GM12878 (cell line): ENCODE measurements at regions not wholly inside any gene's neighbourhood (a gene's known extent, or its start where the extent isn't known, plus 50 kb on each side); places are given as distances from the start of the nearest gene placed in this dataset.

ENCODE experiments used
- ATAC-seq: fragments of 200-7000 bp; cut with Tn5 transposase; 3 replicates; pipeline ENCODE4 v1.9.1; 2020; ENCODE audit warnings: mild to moderate bottlenecking, moderate library complexity
- BruUV-seq: library from RNA; stranded (reverse); fragments of 400-500 nt; replicated peaks from 2 replicates; lab custom pipeline; 2021; lab: Mats Ljungman, UMichigan
- CTCF ChIA-PET: fragments of 300-600 bp; sonication (Branson Sonifier 250); formaldehyde crosslinking; extraction: SDS; loops from one replicate; lab custom pipeline; 2021; ENCODE audit warnings: inconsistent platforms; lab: Yijun Ruan, JAX
- POLR2A ChIA-PET: fragments of 350-600 bp; formaldehyde crosslinking; extraction: SDS; loops from one replicate; lab custom pipeline; 2021; ENCODE audit warnings: inconsistent platforms; lab: Charles Lee
- RAD21 ChIA-PET: fragments of 300-600 bp; sonication (Branson Sonifier 250); formaldehyde crosslinking; loops from one replicate; lab custom pipeline; 2023; ENCODE audit warnings: antibody characterized with exemption; ENCODE audit not compliant: unreplicated experiment; lab: Charles Lee
- SMC1A ChIA-PET: fragments of 300-600 bp; sonication (Branson Sonifier 250); formaldehyde crosslinking; loops from one replicate; lab custom pipeline; 2023; ENCODE audit not compliant: unreplicated experiment, uncharacterized antibody; lab: Charles Lee
- DNase-seq: peaks from one replicate; pipeline ENCODE4 v3.0.0-alpha.2; 2011; ENCODE audit warnings: low read depth, low spot score
- FAIRE-seq: peaks from 3 replicates; lab custom pipeline; 2011; peaks lifted over from hg19 to GRCh38; lab: Jason Lieb, UNC
- H2AFZ ChIP-seq: 2 replicates; pipeline ENCODE4 v1.6.0; 2011; ENCODE audit warnings: low read depth, low read length, control low read depth; ENCODE audit not compliant: control insufficient read depth
- H3K27ac ChIP-seq: 2 replicates; pipeline ENCODE4 v1.5.1; 2011; ENCODE audit warnings: control low read depth; ENCODE audit not compliant: control insufficient read depth, insufficient read depth
- H3K27me3 ChIP-seq, 2 experiments: replicated peaks in 1 of 2; 2 replicates each; pipeline versions ENCODE4 v1.6.0 to v1.6.1; 2011; ENCODE audit warnings: low read length in 1 of 2; ENCODE audit not compliant: control insufficient read depth in 2 of 2, insufficient read depth in 2 of 2
- H3K36me3 ChIP-seq, 2 experiments: 2 replicates each; pipeline ENCODE4 v1.5.1; 2011; ENCODE audit warnings: low read length in 1 of 2; ENCODE audit not compliant: control insufficient read depth in 2 of 2, insufficient read depth in 2 of 2
- H3K4me1 ChIP-seq: 2 replicates; pipeline ENCODE4 v1.6.1; 2011; ENCODE audit warnings: mild to moderate bottlenecking, low read length, moderate library complexity, mixed read lengths; ENCODE audit not compliant: control insufficient read depth, insufficient read depth
- H3K4me2 ChIP-seq: 2 replicates; pipeline ENCODE4 v1.6.0; 2011; ENCODE audit warnings: control low read depth; ENCODE audit not compliant: control insufficient read depth, insufficient read depth
- H3K4me3 ChIP-seq: fragments of 200-600 bp; sonication (generic); 2 replicates; pipeline ENCODE4 v1.5.1; 2016
- H3K79me2 ChIP-seq: 2 replicates; pipeline ENCODE4 v1.6.0; 2011; ENCODE audit warnings: low read length; ENCODE audit not compliant: control insufficient read depth, insufficient read depth
- H3K9ac ChIP-seq: 2 replicates; pipeline ENCODE4 v1.8.0; 2011; ENCODE audit warnings: low read length, control low read depth, mixed read lengths; ENCODE audit not compliant: control insufficient read depth, insufficient read depth
- H3K9me3 ChIP-seq: replicated peaks from 3 replicates; pipeline ENCODE4 v1.5.1; 2011; ENCODE audit warnings: mild to moderate bottlenecking, low read length; ENCODE audit not compliant: control insufficient read depth, insufficient read depth
- H4K20me1 ChIP-seq: 2 replicates; pipeline ENCODE4 v1.6.0; 2011; ENCODE audit not compliant: control insufficient read depth, insufficient read depth
- BHLHE40 ChIP-seq, 2 experiments: fragments of 450-650 bp in 1 of 2; IDR thresholded peaks; 2 replicates each; pipeline ENCODE4 v1.6.1; 2011 to 2017; ENCODE audit warnings: low read depth in 2 of 2, borderline replicate concordance in 1 of 2, improper control_type of control experiment in 1 of 2, low read length in 1 of 2, mild to moderate bottlenecking in 1 of 2
- BRCA1 ChIP-seq: IDR thresholded peaks from 2 replicates; pipeline ENCODE4 v1.6.1; 2011; ENCODE audit warnings: low read depth, low read length, improper control_type of control experiment
- CBX3 ChIP-seq: fragments of 200-600 bp; sonication (generic); IDR thresholded peaks from 2 replicates; pipeline ENCODE4 v1.6.1; 2016; ENCODE audit warnings: low read depth, borderline replicate concordance
- CREB1 ChIP-seq: IDR thresholded peaks from 2 replicates; pipeline ENCODE4 v1.6.1; 2012; ENCODE audit warnings: low read depth, mild to moderate bottlenecking, inconsistent platforms
- CREM ChIP-seq: IDR thresholded peaks from 2 replicates; pipeline ENCODE4 v1.6.1; 2014; ENCODE audit warnings: antibody characterized with exemption, low read depth
- E2F4 ChIP-seq: IDR thresholded peaks from 2 replicates; pipeline ENCODE4 v1.6.1; 2012; ENCODE audit warnings: low read depth, low read length, improper control_type of control experiment
- ELK1 ChIP-seq: IDR thresholded peaks from 2 replicates; pipeline ENCODE4 v1.6.1; 2012; ENCODE audit warnings: low read depth, low read length, improper control_type of control experiment
- EZH2 ChIP-seq: IDR thresholded peaks from 2 replicates; pipeline ENCODE4 v1.6.1; 2012; ENCODE audit warnings: low read depth, mild to moderate bottlenecking, control low read depth, inconsistent platforms, low read length, borderline replicate concordance; ENCODE audit not compliant: control insufficient read depth
- MEF2A ChIP-seq: IDR thresholded peaks from 2 replicates; pipeline ENCODE4 v1.6.1; 2011; ENCODE audit warnings: low read depth, mild to moderate bottlenecking, low read length, moderate library complexity; ENCODE audit not compliant: insufficient read depth
- SIN3A ChIP-seq: IDR thresholded peaks from 2 replicates; pipeline ENCODE4 v1.6.1; 2012; ENCODE audit warnings: low read depth, low read length, improper control_type of control experiment
- SUZ12 ChIP-seq: fragments of 200-600 bp; sonication (generic); IDR thresholded peaks from one replicate; pipeline ENCODE4 v1.6.1; 2018; ENCODE audit warnings: antibody characterized with exemption, mild to moderate bottlenecking; ENCODE audit not compliant: unreplicated experiment
- TCF3 ChIP-seq: IDR thresholded peaks from 2 replicates; pipeline ENCODE4 v1.6.1; 2012; ENCODE audit warnings: low read depth, mild to moderate bottlenecking, low read length, borderline replicate concordance; ENCODE audit not compliant: insufficient read depth
- ZNF384 ChIP-seq: IDR thresholded peaks from 2 replicates; pipeline ENCODE4 v1.6.1; 2012; ENCODE audit warnings: low read depth, mild to moderate bottlenecking, low read length, improper control_type of control experiment, borderline replicate concordance
- WGBS: methylation state at CpG from one replicate; pipeline ENCODE4 v1.1.6; 2016; ENCODE audit warnings: low lambda C conversion rate; ENCODE audit not compliant: insufficient replicate concordance, insufficient coverage; ENCODE audit errors: missing lambda C conversion rate; 5-methylcytosine and 5-hydroxymethylcytosine counted together
- in situ Hi-C: fragments of 300-500 bp; cut with MboI; formaldehyde crosslinking; loops from 9 replicates; pipeline ENCODE4 v1.14.3; 2018; ENCODE audit warnings: mixed read lengths
- intact Hi-C: fragments of 100-400 bp; cut with micrococcal nuclease; formaldehyde crosslinking; loops from one replicate; pipeline ENCODE4 v1.14.2; 2022; ENCODE audit not compliant: unreplicated experiment

GRCh38 chr10:129093641-129094040 lies 373.4 kb upstream of the MGMT start:
- Histone ChIP-seq H3K79me2 (no peaks in the 10 kb centered on the region), H2AFZ (no peak overlapping the region), H4K20me1 (no peaks in the 10 kb centered on the region), H3K36me3 (no peaks in the 10 kb centered on the region), H3K27me3 (no peaks in the 10 kb centered on the region), H3K4me3 (no peak overlapping the region), H3K9ac (no peak overlapping the region), H3K4me1 (no peaks in the 10 kb centered on the region), H3K9me3 (no peaks in the 10 kb centered on the region), H3K4me2 (no peak overlapping the region), H3K27ac (no peak overlapping the region)
- ChIA-PET RAD21 (no interaction called here), SMC1A (interaction anchor here (0.5 kb wide), 1 partner anchor 66 kb away, joined by 3 read pairs; no protein-coding TSS in a partner anchor), CTCF (no interaction called here), POLR2A (no interaction called here)
- in situ Hi-C loops (no loop called here), intact Hi-C loops (no loop called here)
- FAIRE-seq = no peak
- WGBS = 31% methylated on average over 8 of the region's 8 CpGs
- no TSS peak for BruUV-seq
- no peak for DNase-seq
- no peak for ATAC-seq
- TF ChIP-seq SIN3A (no peak), CBX3 (no peak), E2F4 (no peak), CREB1 (no peak), BRCA1 (no peak)

- FAIRE-seq (no peak), DNase-seq (no peak), ATAC-seq (no peak)
- no TSS peak for BruUV-seq
- no peak overlapping the region for H3K9ac ChIP-seq
- ChIA-PET SMC1A (interaction anchor here (0.5 kb wide), 1 partner anchor 67 kb away, joined by 3 read pairs; no protein-coding TSS in a partner anchor), RAD21 (no interaction called here), CTCF (no interaction called here), POLR2A (no interaction called here)
- H3K79me2 ChIP-seq = no peaks in the 10 kb centered on the region
- in situ Hi-C loops = no loop called here
- H3K4me3 ChIP-seq = no peak overlapping the region
- 22% methylated on average over 6 of the region's 6 CpGs for WGBS
- no peaks in the 10 kb centered on the region for H3K27me3 ChIP-seq
- no peaks in the 10 kb centered on the region for H3K9me3 ChIP-seq
- H3K27ac ChIP-seq = no peak overlapping the region
- H3K4me1 ChIP-seq = no peaks in the 10 kb centered on the region
- no peak overlapping the region for H3K4me2 ChIP-seq
- H2AFZ ChIP-seq = no peak overlapping the region
- intact Hi-C loops = no loop called here
- H4K20me1 ChIP-seq = no peaks in the 10 kb centered on the region
- H3K36me3 ChIP-seq = no peaks in the 10 kb centered on the region
- TF ChIP-seq ZNF384 (no peak), MEF2A (no peak), EZH2 (no peak), TCF3 (no peak), SUZ12 (no peak), ELK1 (no peak), CREM (no peak), BHLHE40 (IDR thresholded peaks at IDR 0.05; ENCODE audit: borderline replicate concordance in 1 of 2, low read depth in 2 of 2, low read length in 1 of 2) (no peak)
Measured at GRCh38 chr10:129094233-129094632, 372.8 kb upstream of the MGMT start.
